Upper lobe of left lung (tissue), 4 donors: ENCODE measurements at regions not wholly inside any gene's neighbourhood (a gene's known extent, or its start where the extent isn't known, plus 50 kb on each side); places are given as distances from the start of the nearest gene placed in this dataset.

Source experiments
- POLR2A ChIP-seq, 4 donors: fragments of 450-650 bp; IDR thresholded peaks; one replicate each; pipeline ENCODE4 v1.5.1; 2016 to 2017; ENCODE audit warnings: antibody characterized with exemption in 4 of 4, mild to moderate bottlenecking in 2 of 4
- TF ChIP-seq, protein P1 (sequence below), 6 experiments: fragments of 450-650 bp in 4 of 6; fragments of 200-600 bp in 2 of 6; sonication (generic) in 2 of 6; IDR thresholded peaks; one replicate each; pipeline ENCODE4 v1.5.1; 2016 to 2019; ENCODE audit warnings: antibody characterized with exemption in 6 of 6

DNA sequence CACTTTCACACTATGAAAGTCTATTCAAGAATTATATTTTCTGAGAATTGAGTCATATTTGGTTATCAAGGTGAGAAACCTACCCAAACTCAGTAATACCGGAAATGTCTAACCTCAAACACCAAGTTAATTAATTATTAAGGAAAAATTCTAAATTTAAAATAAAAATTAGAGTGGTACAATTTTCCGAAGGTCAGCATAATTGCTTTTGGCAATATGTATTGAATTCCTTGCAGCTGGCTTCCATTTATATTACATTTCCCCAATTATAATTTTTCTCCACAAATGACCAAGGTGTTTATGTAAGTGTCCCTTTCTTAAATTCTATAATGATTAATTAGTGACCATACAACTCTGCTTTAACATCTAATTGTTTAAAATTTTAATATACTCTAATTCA, 316.0 kb upstream of the IRAK1BP1 start:
- TF ChIP-seq, protein P1, sequence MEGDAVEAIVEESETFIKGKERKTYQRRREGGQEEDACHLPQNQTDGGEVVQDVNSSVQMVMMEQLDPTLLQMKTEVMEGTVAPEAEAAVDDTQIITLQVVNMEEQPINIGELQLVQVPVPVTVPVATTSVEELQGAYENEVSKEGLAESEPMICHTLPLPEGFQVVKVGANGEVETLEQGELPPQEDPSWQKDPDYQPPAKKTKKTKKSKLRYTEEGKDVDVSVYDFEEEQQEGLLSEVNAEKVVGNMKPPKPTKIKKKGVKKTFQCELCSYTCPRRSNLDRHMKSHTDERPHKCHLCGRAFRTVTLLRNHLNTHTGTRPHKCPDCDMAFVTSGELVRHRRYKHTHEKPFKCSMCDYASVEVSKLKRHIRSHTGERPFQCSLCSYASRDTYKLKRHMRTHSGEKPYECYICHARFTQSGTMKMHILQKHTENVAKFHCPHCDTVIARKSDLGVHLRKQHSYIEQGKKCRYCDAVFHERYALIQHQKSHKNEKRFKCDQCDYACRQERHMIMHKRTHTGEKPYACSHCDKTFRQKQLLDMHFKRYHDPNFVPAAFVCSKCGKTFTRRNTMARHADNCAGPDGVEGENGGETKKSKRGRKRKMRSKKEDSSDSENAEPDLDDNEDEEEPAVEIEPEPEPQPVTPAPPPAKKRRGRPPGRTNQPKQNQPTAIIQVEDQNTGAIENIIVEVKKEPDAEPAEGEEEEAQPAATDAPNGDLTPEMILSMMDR (IDR thresholded peaks at IDR 0.05): no peak
- no peak for TF ChIP-seq POLR2A (IDR thresholded peaks at IDR 0.05)
